Stimulated activated CD4-positive, alpha-beta T cell treated with anti-CD3 and anti-CD28 coated beads, TNF-alpha, amount 100 ng/mL, for 4 hours (primary cell): ENCODE measurements at regions not wholly inside any gene's neighbourhood (a gene's known extent, or its start where the extent isn't known, plus 50 kb on each side); places are given as distances from the start of the nearest gene placed in this dataset.

ENCODE experiments used
- DNase-seq, 3 experiments: peaks; one replicate each; pipeline ENCODE4 v3.0.0-alpha.2; 2020; ENCODE audit warnings: low read depth in 3 of 3

DNA sequence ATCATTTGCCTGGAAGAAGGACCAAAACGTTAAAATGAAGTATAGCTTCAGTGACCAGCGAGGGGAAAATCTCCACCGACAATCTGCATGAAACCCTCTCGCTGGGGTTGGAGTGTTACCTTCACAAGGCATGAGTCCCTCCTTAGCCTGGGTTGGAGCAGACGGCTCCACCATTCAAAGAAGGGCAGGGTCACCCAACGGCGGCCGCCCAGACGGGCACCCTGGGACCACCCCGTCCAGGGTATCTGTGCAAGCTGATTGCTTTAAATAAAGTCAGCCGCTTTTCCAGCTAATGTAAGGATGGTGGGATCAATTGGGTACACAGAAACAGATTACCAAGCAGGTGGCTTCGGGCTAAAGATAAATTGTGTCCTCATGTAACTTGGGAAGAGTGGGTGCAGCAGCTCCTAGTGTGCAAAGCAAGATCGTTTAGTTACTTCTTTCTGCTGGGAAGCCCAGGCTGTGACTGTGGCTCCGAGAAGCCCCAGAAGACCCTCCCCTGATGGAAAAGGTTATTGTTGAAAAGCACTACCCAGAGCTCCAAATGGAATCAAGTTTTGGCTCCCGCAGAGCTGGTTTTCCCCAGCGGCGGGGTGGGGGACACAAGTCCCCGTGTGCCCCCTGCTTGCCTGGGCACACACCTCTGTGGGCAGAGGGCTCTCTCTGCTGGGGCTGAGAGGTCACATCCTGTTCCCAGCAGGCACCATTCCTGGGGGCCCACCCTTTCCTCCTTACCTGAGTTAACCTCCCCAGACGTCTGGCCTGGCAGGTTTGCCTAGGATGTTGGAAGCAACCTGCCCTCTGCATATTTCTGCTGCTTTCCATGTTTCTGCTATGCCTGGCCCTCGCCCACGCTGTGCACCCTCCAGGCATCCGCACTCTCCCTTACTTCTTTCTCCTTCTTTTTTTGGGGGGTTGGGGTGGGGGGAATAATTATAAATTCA is 318.6 kb upstream of the DIO3 start:
- DNase-seq: no peak

DNA sequence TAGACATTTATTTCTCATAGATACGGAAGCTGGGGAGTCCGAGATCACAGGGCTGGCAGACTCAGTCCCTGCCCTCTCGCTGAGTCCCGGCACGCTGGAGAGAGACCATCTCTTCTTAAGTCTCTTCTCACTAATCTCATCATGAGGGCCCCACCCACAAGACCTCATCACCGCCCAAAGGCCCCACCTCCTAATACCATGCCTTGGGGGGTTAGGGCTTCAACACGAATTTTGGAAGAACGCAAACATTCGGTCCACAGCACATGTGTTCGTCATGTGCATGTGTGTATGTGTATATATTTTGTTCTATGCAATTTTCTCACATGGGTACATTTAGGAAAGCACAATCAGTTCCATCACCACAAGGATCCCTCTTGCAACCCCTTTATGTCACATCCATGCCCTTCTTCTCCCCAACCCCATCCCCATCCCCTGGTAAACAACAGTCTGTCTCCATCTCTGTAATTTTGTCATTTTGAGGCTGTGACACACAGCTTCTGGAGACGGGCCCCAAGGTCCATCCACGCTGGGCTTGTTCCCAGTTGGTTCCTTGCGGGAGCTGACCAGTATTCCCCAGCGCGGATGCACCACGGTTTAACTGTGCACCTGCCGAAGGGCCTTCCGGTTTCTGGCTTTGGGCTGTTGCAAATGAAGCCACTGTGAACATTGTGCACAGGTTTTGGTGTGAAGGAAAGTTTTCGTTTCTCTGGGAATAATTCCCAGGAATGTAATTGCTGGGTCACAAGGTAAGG is 317.5 kb upstream of the DIO3 start:
- no peak for DNase-seq

DNA sequence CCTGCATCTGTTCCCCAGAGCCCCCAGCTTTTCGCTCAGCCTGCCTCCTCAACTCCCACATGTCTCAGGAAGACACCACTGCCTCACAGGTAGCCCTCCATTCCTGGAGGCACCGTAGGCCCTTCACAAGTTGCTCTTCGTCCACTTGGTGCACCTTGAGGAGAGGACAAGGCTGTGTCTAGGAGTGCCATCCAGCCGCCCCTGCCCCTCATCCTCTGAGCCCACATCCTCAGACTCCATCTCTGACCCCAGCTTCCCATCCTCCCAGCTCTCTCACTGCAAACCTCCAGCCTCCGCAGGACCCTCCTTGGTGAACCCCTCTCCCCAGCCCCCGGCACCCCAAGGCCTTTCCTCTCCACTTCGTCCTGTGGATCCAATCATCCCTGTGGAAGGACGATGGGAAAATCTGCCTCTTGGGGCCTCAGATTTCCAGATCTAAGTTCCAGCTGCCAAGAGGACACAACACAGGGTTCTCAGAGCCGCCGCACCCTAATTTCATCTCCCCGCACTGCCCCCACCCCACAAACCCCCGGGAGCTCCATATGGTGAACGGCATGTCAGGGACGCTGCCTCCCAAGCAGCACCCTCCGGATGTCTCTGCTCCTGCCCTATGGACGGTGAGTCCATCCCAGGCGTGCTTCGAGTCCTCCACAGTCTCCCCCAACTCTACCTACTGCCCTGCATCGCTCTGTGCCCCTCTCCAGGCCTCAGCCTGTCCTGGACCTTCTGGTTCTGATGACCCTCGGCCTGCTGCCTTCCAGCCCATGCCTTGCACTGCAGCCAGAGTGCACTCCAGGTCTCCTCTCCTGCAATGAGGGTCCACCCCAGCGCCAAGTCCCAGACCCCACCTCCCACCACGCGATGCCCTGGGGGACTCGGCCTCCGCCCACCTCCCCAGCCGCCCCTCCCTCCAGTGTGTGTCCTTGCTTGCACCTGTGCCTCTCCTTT is 314.1 kb upstream of the DIO3 start:
- DNase-seq: no peak

DNA sequence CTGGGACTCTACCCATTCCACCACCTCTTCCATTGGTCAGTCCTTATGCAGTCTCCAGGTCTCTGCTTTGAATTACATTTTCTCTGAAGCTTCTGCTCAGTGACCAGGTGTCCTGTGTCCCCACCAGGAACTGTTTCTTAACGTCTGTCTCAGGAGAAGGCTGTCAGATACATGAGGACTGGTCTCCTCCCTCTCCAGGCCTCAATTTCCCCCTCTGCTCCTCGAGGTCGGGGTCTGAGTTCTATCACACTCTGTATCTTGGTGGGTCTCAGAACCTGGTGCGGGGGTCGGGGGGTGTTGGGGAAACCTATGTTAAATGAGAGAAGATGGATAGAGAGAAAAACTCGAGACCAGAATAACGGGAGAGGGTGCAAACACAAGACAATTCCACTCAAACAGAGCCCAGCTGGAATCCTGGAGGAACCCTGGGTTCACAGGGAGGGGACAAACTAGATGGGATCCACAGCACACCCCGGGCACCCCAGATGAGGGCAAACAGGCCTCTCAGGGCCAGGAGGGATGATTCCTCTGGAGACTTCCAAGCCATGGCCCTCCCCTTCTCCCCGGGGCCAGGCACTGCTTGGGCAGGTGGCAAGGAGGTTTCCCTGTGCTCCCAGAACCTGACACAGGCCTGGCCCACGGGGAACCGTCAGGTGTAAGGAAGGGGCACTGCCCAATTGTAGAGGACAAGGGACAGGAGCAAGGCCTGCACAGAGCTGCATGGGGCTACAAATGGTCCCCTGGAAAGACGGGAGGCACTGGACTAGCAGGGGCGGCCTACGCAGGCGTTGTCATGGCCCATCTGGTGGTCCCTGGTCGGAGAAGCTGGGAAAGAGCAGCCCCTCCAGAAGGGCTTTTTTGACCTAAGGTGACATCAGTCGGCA is 313.2 kb upstream of the DIO3 start:
- no peak for DNase-seq

DNA sequence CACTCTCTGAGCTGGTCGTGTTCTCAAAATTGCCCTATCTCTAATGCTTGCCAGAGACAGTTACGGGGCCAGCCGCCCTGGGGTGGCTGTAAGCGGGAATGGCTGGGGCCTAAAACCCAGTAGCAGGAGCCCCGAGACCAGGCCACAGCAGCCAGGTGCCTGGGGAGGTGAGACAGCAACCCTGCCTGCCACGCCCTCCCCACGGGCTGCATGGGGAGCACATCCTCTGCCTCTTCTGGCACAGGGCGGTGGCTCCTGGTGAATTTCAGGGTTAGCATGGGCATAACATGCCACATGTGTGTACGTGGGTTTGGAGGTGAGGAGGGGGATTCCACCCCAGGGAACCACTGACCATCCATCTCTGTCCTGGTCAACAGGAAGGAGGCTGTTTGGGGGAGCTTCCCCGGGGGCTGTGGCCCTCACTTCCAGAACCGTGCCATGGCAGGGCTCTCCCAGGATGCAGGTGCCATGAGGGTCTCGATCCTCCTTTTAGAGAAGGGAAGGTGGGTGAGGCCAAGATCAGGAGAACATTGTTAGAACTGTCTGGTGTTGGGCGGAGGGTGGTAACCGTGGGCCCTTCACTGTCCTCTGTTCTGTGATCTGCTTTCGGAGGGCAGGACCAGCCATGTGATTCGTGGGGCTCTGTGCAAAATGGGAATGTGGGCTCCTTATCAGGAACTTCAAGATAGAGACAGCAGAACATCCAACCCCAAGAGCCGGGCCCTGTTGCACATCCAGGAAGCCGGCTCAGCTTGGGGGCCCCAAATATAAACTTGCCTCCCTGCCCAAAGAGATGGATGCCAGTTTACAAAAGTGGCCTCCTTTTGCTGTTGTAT is 312.2 kb upstream of the DIO3 start:
- DNase-seq: no peak

DNA sequence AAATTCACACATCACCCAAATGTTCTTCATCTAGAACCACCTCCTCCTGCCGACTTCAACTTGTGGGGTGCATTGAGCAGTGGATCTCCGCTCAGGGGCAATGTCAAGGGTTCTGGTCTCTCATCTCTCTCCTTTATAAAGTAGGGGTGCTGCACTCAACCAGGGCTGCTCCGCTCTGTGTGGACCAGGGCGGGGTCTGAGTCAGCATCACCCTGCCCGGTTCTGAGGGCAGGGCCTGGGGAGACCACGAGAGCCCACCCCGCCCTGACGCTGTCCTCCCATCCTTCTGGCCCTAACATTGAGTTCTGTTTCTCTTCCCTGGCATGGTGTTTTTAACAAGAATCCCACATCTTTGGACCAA is 311.6 kb upstream of the DIO3 start:
- DNase-seq: no peak

DNA sequence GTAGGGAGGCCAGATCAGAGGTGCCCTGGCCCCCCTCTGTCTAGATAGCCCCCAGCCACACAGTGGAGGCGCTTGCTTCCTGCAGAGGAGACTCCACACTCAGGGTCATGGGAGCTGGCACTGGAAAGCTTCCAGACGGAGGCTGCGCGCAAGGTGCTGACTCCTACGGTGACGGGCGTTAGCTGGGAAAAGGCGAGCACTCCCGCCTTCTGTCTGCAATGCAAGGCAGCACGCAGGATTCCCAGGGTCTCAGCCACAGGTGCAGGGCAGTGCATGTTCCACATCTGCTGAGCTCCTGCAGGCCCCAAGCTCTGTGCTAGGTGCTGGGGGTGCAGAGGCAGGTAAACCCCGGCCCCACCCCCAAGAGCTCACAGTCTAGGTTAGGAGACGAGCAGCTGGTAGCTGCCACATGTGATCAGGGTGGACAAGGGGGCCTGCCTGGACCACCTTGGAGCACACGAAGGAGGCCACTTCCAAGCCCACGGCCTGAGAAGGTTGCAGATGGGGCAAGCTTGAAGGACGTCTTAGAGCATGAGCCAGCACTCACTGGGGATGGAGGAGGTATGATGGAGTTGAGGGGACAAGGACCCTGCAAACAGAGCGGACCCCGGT is 310.9 kb upstream of the DIO3 start:
- no peak for DNase-seq

DNA sequence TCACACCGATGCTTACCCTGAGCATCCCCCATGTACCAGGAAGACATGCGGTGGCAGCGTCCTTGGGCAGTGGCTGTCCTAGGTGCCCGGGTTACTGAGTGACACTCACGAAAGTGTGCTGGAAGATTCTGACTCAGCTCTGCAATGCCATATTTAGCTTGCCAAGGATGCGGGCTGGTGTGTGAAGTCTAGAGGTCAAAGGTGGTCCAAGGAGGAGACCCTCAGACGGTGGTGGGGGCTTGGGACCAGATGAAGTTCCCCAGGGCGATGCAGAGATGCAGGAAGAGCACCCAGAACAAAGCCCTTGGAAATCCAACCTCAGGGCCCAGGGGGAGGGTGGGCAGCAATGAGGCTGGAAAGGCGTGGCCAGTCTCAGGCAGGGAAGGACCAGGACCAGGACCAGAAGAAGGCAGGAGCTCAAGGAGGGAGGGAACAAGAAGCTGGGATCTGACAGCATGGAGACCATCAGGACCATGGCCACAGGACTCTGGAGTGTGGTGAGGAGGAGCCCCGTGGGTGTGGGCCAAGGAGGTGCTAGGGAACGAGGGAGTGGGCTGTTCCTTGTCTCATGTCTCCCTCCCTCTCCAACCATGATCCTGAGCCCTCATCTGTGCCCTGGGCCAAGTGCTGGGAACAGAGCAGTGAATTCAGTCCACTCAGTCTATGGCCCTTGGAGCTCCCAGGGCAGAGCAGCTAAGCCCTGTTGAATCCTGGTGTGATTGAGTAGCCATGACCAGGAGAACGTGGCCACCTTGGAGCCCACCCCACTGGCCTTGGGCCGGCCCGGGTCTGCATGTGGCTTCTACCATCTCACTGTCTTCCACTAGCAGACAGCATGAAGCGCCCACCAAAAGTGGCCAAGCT is 310.1 kb upstream of the DIO3 start:
- no peak for DNase-seq

DNA sequence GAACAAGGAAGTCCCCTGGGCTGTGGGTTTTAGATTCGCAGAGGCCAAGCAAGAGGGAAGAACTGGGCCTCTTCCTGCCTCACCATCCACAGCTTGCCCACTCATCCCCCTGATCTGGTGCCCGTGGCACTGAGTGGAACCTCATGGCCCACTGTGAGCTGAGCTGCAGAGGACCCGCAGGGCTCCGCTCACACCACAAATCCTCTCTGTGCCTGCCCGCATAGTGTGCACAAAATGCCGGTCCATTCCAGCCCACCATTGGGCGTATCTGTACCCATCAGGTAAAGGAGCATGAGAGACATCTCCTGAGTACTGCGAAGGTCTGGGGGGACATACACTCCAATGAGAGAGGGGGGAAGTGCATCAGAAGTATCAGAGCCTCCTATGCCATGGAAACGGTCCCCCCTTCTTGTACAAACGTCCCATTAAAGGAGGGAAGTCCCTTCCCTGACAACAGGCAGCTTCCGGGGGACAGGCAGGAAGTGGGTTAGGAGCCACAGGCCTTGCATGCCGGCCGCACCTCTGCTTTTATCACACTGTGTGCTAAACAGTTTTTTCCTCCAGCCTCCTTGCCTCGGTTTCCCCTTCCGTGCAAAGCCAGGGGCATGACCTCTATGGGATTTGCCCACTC is 309.4 kb upstream of the DIO3 start:
- DNase-seq: no peak

DNA sequence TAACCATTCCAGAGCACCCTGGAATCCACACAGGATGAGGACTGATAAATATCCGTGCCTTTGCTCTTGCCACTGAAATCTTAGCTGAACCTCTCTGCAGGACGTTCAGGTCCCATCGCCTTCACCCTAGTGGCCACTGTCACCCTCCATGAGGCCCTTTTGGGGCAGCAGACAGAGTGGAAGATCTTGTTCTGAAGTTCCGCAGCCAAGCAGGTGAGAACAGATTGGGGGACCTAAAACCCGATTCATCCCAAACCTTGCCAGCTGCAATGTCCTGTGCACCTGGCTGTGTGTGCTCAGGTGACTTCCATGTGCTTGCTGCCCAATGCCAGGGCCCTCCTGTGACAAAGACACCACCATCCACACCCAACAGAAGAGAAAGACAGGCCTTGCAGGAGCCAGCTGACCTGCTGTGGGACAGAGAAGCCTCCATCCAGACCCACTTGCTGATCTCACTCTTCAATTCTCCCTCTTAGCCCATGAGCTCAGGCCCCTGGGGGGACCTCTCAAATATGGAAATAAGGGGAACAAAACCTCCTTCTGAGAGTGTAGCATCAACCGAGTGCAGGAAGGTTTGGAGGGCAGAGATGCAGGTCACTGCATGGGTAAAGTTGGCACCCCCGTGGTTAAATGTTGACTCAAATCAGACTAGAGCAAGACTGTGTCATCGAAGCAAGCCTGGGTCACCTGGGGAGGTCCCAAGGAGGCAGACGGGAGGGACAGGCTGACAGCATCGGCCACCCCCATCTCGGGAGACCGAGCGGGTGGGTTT is 308.7 kb upstream of the DIO3 start:
- no peak for DNase-seq

DNA sequence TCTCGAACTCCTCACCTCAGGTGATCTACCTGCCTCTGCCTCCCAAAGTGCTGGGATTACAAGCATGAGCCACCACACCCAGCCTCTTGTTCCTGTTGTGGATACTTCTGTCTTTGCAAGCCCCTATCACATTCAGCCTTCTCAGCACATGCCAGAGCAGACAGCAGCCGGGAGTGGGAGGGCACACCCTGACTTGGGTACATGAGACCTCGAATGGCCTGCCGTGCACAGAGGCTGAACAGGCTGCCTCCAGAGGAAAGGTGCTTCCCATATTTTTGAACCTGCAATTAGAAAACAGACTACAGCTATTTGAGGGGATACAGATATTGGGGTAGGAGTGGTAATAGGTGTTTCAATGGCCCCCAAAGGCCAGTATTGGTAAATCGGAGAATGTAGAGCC is 307.3 kb upstream of the DIO3 start:
- DNase-seq: no peak

DNA sequence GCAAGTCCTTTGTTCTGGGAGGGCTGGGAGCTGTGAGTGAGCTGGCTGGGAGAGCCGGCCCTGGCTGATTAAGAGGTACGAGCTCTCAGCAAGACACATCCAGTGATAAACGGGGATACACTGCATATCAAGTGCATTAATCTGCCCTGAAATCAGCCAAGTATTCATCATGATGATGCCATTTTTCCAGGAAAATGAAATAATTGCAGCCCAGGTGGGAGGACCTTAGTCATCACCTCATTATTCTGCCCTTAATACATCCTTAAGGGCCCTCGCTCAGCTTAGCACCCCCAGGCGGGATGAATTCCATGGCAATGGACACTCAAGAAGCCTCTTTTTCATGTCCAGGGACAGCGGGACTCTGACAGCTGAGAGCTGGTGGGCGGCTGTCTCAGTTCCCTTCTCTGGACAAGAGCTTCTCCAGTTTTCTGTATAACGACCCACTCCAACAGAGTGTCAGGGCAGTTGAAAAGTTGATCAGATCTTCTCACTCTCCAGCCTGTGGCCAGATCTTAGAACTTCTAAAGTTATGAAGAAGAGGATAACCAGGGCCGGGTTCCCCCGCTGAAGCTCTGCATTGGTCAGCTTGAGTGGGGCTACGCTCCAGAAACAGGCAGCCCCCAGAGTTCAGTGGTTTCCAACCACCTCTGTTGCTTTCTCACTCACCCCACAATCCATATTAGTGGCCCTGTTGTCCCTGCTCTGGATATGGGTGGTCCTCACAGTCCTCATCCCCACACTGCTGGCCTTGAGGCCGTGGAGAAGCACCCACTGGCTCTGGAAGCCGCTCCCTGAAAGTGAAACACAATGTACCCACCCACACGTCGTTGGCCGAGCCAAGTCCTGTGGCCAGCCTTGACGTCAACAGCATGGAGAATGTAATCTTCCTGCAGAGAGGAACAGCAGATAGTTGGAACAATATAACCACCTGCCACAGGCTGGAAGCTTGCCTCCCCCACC is 306.2 kb upstream of the DIO3 start:
- no peak for DNase-seq

DNA sequence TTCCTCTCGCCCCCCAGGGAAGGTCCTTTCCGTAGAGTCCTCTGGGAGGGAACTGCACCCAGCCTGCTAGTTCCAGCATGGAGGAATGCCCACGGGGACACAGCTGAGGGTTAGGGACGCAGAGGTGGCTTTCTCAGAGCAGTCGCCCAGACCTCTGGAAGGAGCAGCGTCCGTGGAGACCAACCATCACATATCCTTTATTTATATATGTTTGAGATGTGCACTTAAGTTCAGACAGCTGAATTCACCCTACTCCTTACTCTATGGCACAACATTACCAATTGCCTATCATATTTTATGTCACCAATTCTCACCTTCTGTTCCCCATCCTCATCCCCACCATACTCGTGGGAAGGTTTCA is 305.6 kb upstream of the DIO3 start:
- DNase-seq: no peak

DNA sequence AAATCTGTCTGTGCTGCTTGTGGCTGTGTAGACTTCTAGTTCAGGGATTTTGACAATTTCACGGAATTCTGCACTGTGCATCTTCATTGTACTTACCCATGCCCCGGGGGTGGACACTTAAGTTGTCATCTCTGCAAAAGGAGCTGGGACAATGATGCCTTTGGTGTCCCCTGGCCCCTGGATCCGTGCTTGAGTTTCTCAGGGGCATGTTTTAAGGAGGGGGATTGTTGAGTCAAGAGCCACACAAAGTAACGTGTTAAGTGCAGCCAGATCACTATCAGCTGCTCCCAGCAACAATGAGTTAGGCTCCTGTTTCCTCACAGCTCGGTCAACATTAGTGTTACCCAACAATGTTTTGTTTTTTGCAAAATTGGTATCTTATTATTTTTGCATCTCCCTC is 305.0 kb upstream of the DIO3 start:
- DNase-seq: no peak

DNA sequence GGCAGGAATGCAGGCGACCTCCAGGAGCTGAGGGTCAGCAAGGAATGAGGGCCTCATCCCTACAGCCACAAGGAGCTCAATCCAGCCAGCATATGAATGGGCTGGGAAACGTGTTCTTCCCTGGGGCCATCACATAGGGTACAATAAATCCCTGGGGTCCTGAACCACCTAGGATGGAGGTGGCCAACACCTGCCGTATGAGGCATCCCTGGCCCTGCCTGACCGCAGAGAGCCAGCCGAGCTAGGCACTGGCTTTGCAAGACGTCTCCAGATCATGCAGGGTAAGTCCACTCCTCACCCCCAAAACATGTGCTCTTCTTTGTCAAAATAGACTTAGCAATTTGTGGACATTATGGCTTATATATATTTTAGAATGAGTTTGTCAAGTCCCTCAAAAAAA is 303.7 kb upstream of the DIO3 start:
- DNase-seq: no peak

DNA sequence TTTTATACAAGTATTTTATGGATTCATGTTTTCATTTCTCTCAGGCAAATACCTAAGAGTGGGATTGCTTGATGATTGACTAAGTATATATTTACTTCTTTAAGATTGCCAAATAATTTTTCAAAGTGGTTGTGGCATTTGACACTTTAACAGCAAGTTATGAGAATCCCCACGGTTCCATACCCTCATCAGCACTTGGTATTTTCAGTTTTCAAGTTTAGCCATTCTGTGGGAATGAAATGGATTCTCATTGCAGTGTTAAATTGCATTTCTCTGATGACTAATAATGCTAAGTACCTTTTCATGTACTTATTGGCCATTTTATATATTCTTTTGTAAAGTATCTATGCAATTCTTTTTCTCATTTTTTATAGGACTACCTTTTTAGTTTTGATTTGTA is 301.5 kb upstream of the DIO3 start:
- no peak for DNase-seq
